Skin epidermis (tissue), 12 donors: ENCODE measurements at regions not wholly inside any gene's neighbourhood (a gene's known extent, or its start where the extent isn't known, plus 50 kb on each side); places are given as distances from the start of the nearest gene placed in this dataset.

Experiments used
- H3K27ac ChIP-seq, 21 experiments: fragments of 200-600 bp; sonication (generic) in 11 of 21; one replicate each; pipeline ENCODE4 v1.5.0; 2020; ENCODE audit warnings: mild to moderate bottlenecking in 3 of 21, inconsistent platforms in 2 of 21, moderate library complexity in 2 of 21
- H3K4me3 ChIP-seq, 7 experiments: fragments of 200-600 bp; sonication (generic) in 2 of 7; one replicate each; pipeline ENCODE4 v1.5.0; 2020; ENCODE audit warnings: inconsistent platforms in 2 of 7, mild to moderate bottlenecking in 2 of 7, moderate library complexity in 1 of 7

- no peak overlapping the region for H3K27ac ChIP-seq
- no peak overlapping the region for H3K4me3 ChIP-seq
These were observed 850.5 kb upstream of the MAP3K7 start for GRCh38 chr6:91437315-91437729.

GRCh38 chr6:91436448-91436847 lies 849.6 kb upstream of the MAP3K7 start:
- no peak overlapping the region for H3K4me3 ChIP-seq

GRCh38 chr6:91435630-91436029 lies 848.8 kb upstream of the MAP3K7 start:
- Histone ChIP-seq H3K27ac (no peak overlapping the region), H3K4me3 (no peak overlapping the region)

More at GRCh38 chr6:91436448-91436847, 849.6 kb upstream of the MAP3K7 start:
- H3K27ac ChIP-seq, result no peak overlapping the region

- H3K27ac ChIP-seq, result no peak overlapping the region
These were observed 847.7 kb upstream of the MAP3K7 start for GRCh38 chr6:91434576-91434975.

GRCh38 chr6:91433660-91434534 lies 847.0 kb upstream of the MAP3K7 start:
- no peak overlapping the region for H3K27ac ChIP-seq

More at GRCh38 chr6:91434576-91434975, 847.7 kb upstream of the MAP3K7 start:
- no peak overlapping the region for H3K4me3 ChIP-seq

GRCh38 chr6:91428953-91429560 lies 842.2 kb upstream of the MAP3K7 start:
- Histone ChIP-seq H3K4me3 (no peak overlapping the region), H3K27ac (no peak overlapping the region)

More at GRCh38 chr6:91433660-91434534, 847.0 kb upstream of the MAP3K7 start:
- H3K4me3 ChIP-seq, result no peak overlapping the region

- Histone ChIP-seq H3K27ac (no peak overlapping the region), H3K4me3 (no peak overlapping the region)
These were observed 841.4 kb upstream of the MAP3K7 start for GRCh38 chr6:91428296-91428695.

GRCh38 chr6:91420243-91420642 lies 833.4 kb upstream of the MAP3K7 start:
- Histone ChIP-seq H3K4me3 (no peak overlapping the region), H3K27ac (no peak overlapping the region)

- H3K27ac ChIP-seq, result no peak overlapping the region
These were observed 828.2 kb upstream of the MAP3K7 start for GRCh38 chr6:91415031-91415605.

GRCh38 chr6:91412532-91412931 lies 825.7 kb upstream of the MAP3K7 start:
- Histone ChIP-seq H3K4me3 (no peak overlapping the region), H3K27ac (no peak overlapping the region)

More at GRCh38 chr6:91415031-91415605, 828.2 kb upstream of the MAP3K7 start:
- no peak overlapping the region for H3K4me3 ChIP-seq

- no peak overlapping the region for H3K4me3 ChIP-seq
These were observed 820.8 kb upstream of the MAP3K7 start for GRCh38 chr6:91407706-91408105.

GRCh38 chr6:91392951-91393350 lies 806.1 kb upstream of the MAP3K7 start:
- no peak overlapping the region for H3K27ac ChIP-seq

More at GRCh38 chr6:91407706-91408105, 820.8 kb upstream of the MAP3K7 start:
- H3K27ac ChIP-seq, result no peak overlapping the region

GRCh38 chr6:91387290-91388059 lies 800.6 kb upstream of the MAP3K7 start:
- Histone ChIP-seq H3K27ac (no peak overlapping the region), H3K4me3 (no peak overlapping the region)

More at GRCh38 chr6:91392951-91393350, 806.1 kb upstream of the MAP3K7 start:
- no peak overlapping the region for H3K4me3 ChIP-seq

GRCh38 chr6:91386204-91386603 lies 799.3 kb upstream of the MAP3K7 start:
- H3K27ac ChIP-seq, result no peak overlapping the region
- H3K4me3 ChIP-seq, result no peak overlapping the region

- Histone ChIP-seq H3K4me3 (no peak overlapping the region), H3K27ac (no peak overlapping the region)
These were observed 796.3 kb upstream of the MAP3K7 start for GRCh38 chr6:91383207-91383606.

GRCh38 chr6:91376686-91377085 lies 789.8 kb upstream of the MAP3K7 start:
- Histone ChIP-seq H3K4me3 (no peak overlapping the region), H3K27ac (no peak overlapping the region)

GRCh38 chr6:91366781-91367180 lies 779.9 kb upstream of the MAP3K7 start:
- Histone ChIP-seq H3K27ac (no peak overlapping the region), H3K4me3 (no peak overlapping the region)

- Histone ChIP-seq H3K4me3 (no peak overlapping the region), H3K27ac (no peak overlapping the region)
These were observed 772.1 kb upstream of the MAP3K7 start for GRCh38 chr6:91358986-91359385.

- H3K4me3 ChIP-seq, result no peak overlapping the region
- H3K27ac ChIP-seq, result no peak overlapping the region
These were observed 766.0 kb upstream of the MAP3K7 start for GRCh38 chr6:91352878-91353277.

GRCh38 chr6:91352321-91352720 lies 765.4 kb upstream of the MAP3K7 start:
- no peak overlapping the region for H3K4me3 ChIP-seq
- H3K27ac ChIP-seq, result no peak overlapping the region
